Stimulated activated CD4-positive, alpha-beta T cell treated with anti-CD3 and anti-CD28 coated beads, TNF-alpha, amount 100 ng/mL, for 24 hours (primary cell): ENCODE measurements at regions not wholly inside any gene's neighbourhood (a gene's known extent, or its start where the extent isn't known, plus 50 kb on each side); places are given as distances from the start of the nearest gene placed in this dataset.
"Not testable (repeated sequence)": the region's sequence is repeated elsewhere in the genome, so short reads cannot be mapped to it uniquely, and the experiment has no call there.

Experiments
- DNase-seq, 3 experiments: peaks; one replicate each; pipeline ENCODE4 v3.0.0-alpha.2; 2020; ENCODE audit warnings: low read depth in 3 of 3

DNA sequence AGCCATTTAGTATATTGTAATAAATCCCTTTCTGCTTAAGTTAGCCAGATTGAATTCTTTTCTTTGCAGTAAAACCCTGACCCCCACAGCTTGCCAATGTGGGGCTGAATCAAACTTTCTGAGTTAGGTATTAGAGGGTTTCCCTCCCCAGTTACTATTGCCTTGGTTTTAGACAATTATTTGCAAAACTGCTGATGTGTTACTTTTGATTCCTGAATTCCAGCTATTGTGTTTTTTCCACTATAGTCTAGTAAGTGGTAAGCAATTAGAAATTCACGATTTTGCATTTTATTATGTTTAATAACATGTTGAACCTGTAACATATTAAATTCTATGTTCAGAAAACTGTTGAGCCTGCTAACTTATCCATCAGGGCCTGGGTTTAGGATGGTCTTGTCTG is 391.5 kb downstream of the DLEU7 start:
- DNase-seq: no peak

- no peak for DNase-seq
Observed at GRCh38 chr13:50452756-50453155, 390.7 kb downstream of the DLEU7 start.

DNA sequence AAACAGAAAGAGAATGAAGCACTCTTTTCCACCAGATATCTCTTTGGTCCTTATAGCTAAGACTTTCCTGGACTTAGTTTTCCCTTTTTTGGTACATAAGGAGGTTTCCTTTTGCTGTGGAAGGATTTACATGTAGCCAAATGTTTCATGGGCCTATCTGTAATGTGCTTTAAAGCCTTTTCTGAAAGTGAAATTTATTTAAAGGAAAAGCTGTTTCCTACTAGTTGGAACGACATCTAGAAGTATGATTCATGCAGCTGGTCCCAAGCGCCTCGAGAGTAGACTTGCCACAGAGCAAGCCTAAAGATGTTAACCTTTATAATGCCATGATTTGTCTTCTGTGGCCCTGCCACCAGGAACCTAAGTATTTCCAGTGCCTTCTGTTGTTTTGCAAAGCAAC is 390.3 kb downstream of the DLEU7 start:
- DNase-seq: no peak

DNA sequence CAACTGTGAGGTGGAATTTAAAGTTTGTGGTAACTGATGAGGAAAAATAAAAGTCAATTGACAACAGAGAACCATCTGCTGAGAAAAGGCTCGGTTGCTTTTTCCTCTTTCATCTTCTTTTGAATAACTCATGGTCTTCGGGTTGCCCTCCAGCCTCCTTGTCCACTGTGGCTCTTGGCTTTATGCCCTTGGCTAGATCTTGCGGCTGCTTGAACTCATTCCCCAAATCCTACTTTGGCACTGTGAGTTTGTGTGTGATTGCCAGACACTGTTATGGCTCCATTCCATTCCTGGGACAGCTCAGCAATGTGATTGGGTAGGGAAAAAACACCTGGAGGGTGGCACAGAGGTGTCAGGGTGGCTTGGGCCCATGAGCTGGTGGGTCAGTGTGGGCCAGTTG is 387.4 kb downstream of the DLEU7 start:
- DNase-seq: no peak

DNA sequence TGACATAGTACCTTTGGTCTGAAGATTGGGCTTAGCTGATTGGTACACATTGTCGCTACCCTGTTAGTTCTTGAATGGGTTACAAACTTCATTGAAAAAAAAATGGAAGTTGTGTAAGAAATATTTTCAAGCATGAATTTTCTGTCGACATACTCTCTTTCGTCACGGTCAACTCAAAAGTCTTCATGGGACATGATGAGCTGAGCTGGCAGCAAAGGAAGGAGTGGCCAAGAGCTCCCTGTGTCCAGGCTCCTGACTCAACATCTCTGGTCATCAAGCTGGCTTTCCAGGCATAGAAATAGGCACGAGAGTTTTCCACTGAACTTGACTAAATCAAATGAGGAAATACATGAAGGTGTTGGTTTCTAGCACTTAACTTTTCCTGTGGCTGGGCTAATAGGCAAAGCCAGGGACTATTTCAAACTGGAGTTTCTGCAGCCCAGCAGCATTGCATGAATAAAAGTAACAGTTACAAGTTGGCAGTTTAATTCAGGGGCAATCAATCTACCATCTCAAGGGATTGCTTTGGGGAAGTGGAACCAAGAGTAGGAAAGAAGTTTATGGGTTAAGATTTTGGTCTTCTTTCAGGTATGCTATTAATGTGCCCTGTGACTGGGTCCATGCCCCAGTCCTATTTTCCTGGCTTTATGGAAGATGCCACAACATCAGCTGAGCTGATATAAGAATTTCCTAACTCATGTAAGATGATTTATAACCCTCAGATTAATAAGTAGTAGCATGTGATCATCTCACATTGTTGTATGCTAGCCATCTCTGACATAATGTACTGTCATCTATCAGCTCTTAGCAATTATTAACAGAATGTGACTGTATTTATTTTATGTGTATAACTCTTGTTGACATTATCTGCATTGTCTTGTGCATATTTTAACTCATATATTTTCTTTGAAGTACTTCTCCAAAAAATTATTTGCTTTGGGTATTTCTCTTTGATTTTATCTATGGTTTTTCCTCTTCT is 385.8 kb downstream of the DLEU7 start:
- no peak for DNase-seq

DNA sequence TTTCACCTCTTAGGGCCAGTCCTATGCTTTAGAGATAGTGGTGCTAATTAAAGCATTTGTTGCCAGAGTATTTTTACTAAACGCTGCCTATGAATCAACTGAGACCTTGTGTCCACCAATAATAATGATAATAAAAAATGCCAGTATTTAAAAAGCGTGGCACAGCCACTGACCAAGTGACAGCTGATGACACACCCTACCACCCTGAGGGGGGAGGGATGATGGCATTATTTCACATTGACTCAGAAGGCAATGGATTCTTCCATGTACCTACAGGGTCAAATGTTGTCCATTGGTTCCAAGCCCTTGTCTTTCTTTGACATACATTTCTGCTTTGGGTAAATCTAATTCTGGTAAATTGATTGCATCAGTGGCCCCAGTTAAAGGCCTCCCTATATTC is 384.4 kb downstream of the DLEU7 start:
- DNase-seq: no peak

DNA sequence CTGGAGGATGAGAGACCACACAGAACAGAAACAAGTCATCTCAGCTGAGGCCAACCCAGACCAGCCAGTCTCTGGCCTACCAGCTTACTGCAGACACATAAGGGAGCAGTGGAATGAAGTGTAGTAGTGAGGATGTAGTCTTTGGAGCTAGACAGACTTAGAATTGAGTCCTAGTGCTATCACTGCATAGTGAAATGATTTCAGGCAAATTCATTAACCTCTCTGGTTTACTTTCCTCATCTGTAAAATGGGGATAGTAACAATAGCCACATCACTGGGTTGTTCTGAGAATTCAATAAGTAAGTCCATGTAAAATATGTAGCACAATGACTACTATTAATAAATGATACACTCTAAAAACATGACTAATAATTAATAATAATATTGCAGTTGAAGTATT is 383.8 kb downstream of the DLEU7 start:
- no peak for DNase-seq

- DNase-seq: no peak
Observed at GRCh38 chr13:50460358-50460757, 383.1 kb downstream of the DLEU7 start.

GRCh38 chr13:50461189-50461588 is 382.3 kb downstream of the DLEU7 start:
- DNase-seq: no peak

DNA sequence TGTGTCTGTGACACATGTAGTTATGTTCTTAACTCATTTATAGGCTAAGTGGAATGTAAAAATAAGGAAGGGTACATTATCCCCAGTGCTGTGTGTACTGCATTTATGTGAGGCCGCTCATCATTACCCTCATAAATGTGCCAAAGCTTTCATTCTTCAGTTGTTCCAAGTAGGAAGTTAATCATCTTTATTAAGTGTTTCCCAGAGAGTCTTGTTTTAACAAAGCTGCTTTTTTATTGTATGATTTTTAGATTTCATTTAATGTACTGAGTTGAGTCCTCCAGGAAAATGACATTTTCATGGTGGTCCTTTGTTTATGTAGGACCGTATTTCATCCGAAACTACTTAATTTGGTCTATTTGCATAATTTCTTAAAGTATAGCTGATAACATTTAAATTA is 379.8 kb downstream of the DLEU7 start:
- DNase-seq: no peak

GRCh38 chr13:50464349-50465251 is 378.9 kb downstream of the DLEU7 start:
- DNase-seq: no peak

DNA sequence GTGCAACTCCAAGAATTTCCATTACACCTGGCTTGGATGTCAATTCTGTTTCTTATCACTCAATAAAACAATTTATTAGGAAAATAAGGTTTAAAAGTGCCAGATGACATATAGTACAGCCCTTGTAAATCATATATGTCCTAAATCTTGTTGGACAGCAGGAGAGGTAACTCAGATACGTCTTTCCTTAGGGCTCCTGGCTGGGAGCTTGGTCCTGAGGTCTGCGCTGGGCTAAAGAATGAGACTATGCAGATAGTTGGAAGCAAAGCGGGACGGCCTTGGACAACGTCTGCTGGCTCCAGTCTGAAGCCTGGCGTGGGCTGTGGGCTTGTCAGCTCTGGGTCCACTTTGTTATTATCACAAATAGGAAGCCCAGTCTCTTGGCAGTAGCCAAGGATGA is 377.0 kb downstream of the DLEU7 start:
- no peak for DNase-seq

GRCh38 chr13:50467156-50468110 is 376.1 kb downstream of the DLEU7 start:
- no peak for DNase-seq

- DNase-seq: no peak
Observed at GRCh38 chr13:50468849-50469669, 374.4 kb downstream of the DLEU7 start.

- DNase-seq: not testable (repeated sequence)
Observed at GRCh38 chr13:50473050-50473449, 370.4 kb downstream of the DLEU7 start.

- DNase-seq: no peak
Observed at GRCh38 chr13:50474088-50474662, 369.3 kb downstream of the DLEU7 start.

DNA sequence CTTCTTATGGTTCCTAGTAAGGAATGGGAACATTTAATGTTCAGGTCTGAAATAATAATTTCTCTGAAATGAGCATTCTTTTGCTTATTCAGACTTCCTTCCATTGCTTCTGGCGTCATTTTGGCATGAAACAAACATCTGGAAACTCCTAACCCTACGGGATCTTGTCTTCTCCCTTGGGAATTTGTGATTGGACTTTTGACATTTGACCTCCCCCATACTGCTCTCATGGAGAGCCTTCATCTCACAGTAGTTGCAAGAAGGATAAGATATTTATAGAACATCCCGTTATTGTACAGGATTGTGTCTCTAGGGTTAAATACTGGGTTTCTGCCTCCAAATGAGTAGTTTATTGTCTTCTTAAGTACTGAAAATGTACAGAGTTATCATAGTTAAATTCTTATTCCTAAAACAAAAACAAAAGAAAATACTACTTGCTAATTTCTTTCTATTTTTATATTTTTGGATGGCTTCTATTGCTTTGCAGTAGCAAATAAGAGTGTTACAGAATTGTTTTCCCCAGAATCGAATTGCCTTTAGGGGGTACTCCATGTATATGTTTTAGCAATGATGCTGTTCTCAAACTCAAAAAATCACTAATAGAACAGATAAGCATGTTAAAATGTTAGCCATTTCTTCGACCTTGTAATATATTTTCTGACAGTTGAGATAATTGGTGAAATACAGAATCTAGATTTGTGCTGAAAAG is 366.8 kb downstream of the DLEU7 start:
- no peak for DNase-seq

DNA sequence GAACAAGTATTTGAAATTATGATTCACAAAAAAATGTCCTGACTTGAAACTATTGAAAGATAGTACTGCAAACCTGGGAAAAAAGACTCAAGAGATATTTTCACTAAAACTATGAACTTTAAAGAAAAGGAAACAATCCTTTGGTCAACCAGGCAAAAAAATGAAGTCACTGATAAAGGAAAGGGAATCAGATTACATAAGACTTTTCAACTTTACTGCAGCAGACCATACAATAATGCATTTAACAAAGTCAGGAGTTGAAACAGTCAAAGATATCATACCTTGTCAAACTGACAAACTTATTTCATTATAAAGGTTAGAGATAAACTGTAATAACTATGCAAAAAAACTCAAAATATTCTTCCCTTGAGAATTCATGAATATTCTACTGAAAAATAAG is 361.6 kb downstream of the DLEU7 start:
- DNase-seq: no peak

GRCh38 chr13:50483416-50483815 is 360.1 kb downstream of the DLEU7 start:
- DNase-seq: no peak
